ENCODE measurements at regions not wholly inside any gene's neighbourhood (a gene's known extent, or its start where the extent isn't known, plus 50 kb on each side); places are given as distances from the start of the nearest gene placed in this dataset.

DNA sequence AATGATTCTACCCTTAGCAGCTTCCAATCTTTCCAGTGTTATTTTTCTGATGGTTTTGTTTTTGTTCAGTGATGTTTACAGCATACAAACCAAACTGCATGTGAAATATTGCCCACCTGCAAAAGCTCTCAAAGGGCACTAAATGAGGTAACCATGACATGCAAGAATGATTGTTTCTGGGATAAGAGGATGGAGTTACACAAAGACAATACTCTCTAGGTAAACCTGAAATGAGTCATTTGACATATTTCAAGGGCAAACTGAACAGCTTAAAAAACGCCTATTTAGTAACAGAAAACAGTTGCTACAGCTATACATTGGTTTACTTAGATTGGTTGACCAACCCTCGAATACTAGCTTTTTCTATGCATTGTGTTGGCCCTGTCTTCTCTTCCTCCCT is 481.7 kb downstream of the ZPLD1 start:
- TF ChIP-seq, protein P1, sequence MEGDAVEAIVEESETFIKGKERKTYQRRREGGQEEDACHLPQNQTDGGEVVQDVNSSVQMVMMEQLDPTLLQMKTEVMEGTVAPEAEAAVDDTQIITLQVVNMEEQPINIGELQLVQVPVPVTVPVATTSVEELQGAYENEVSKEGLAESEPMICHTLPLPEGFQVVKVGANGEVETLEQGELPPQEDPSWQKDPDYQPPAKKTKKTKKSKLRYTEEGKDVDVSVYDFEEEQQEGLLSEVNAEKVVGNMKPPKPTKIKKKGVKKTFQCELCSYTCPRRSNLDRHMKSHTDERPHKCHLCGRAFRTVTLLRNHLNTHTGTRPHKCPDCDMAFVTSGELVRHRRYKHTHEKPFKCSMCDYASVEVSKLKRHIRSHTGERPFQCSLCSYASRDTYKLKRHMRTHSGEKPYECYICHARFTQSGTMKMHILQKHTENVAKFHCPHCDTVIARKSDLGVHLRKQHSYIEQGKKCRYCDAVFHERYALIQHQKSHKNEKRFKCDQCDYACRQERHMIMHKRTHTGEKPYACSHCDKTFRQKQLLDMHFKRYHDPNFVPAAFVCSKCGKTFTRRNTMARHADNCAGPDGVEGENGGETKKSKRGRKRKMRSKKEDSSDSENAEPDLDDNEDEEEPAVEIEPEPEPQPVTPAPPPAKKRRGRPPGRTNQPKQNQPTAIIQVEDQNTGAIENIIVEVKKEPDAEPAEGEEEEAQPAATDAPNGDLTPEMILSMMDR (IDR thresholded peaks at IDR 0.05) = no peak
- TF ChIP-seq POLR2A (IDR thresholded peaks at IDR 0.05) = no peak

All from body of pancreas (tissue), 4 donors.